Astrocyte of the spinal cord (primary cell): ENCODE measurements at regions not wholly inside any gene's neighbourhood (a gene's known extent, or its start where the extent isn't known, plus 50 kb on each side); places are given as distances from the start of the nearest gene placed in this dataset.
"Not testable (repeated sequence)": the region's sequence is repeated elsewhere in the genome, so short reads cannot be mapped to it uniquely, and the experiment has no call there.

Experiments used
- DNase-seq: peaks from one replicate; pipeline ENCODE4 v3.0.0; 2011; ENCODE audit warnings: low read depth, low spot score
- H3K4me3 ChIP-seq: 2 replicates; pipeline ENCODE4 v1.5.1; 2011; ENCODE audit warnings: low read depth, mild to moderate bottlenecking, low read length, moderate library complexity
- CTCF ChIP-seq: IDR thresholded peaks from 2 replicates; pipeline ENCODE4 v1.5.1; 2012; ENCODE audit warnings: low read depth, mild to moderate bottlenecking, low read length, inconsistent platforms
- in situ Hi-C: cut with HindIII; loops from 2 replicates; pipeline ENCODE4 v1.10.0; 2017; ENCODE audit warnings: low sequenced_read_pairs

DNA sequence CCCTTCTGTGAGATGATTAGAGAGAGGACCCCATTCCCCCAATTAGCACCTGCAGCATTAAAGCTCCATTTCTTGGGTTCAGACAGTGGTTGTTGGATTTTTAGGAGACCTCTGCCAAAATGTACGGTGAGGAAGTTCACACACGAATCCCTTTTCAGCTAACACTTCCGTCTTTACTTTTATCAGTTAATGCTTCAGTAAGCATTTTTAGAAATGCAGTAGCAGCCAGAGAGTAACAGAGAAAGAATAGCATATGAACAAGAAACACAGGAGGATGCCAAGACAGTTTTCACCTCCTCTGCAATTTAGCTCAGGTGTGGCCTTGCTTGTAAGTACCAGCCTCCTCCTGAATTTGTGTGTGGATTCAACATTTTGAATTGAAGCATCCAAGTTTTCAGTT lies 312.9 kb downstream of the ISL1 start:
- no peak for TF ChIP-seq CTCF
- no peak for DNase-seq
- H3K4me3 ChIP-seq = no peak overlapping the region
- in situ Hi-C loops = no loop called here

DNA sequence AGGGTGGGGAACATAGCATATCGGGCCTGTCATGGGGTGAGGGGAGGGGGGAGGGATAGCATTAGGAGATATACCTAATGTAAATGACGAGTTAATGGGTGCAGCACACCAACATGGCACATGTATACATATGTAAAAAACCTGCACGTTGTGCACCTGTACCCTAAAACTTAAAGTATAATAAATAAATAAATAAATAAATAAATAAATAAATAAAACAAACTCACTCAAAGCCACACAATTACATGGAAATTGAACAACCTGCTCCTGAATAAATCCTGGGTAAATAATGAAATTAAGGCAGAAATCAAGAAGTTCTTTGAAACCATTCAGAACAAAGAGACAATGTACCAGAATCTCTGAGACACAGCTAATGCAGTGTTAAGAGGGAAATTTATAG lies 318.8 kb downstream of the ISL1 start:
- H3K4me3 ChIP-seq, DNase-seq, in situ Hi-C loops: not testable (repeated sequence)

GRCh38 chr5:51712201-51712600 lies 329.0 kb downstream of the ISL1 start:
- H3K4me3 ChIP-seq = no peak overlapping the region
- in situ Hi-C loops = no loop called here
- DNase-seq = no peak
- no peak for TF ChIP-seq CTCF

DNA sequence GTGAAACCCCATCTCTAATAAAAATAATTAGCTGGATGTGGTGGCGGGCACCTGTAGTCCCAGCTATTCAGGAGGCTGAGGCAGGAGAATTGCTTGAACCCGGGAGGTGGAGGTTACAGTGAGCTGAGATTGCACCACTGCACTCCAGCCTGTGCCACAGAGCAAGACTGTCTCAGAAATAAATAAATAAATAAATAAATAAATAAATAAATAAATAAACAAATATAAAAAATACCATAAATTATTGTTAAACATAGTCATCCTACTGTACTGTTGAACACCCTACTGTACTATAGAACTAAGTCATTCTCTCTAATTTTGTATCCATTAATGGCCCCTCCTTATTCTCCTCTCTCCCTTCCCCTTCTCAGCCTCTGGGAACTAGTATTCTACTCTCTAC lies 332.2 kb downstream of the ISL1 start:
- in situ Hi-C loops = not testable (repeated sequence)

GRCh38 chr5:51731421-51732029 lies 348.3 kb downstream of the ISL1 start:
- no peak overlapping the region for H3K4me3 ChIP-seq
- TF ChIP-seq CTCF = no peak
- in situ Hi-C loops = no loop called here
- DNase-seq = no peak

More for the DNA sequence above, 332.2 kb downstream of the ISL1 start:
- DNase-seq, H3K4me3 ChIP-seq: not testable (repeated sequence)

DNA sequence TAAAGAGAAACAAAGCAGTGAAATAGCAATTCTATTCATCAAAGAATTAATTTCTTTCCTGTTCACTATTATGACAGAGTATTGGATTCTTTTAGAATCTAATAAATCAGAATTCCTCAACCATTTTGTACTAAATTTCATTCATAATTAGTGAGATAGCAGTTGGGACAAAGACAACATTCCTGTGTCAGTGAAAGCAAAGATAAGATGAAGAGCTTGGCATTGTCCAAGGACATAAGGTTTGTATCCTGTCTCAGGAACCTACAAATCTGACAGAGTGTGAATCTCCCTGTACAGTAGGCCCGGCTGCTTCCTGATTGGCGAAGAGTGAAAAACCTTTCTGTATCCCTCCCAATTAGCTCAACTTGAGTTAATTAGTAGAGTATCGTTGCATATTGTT lies 349.1 kb downstream of the ISL1 start:
- no peak for TF ChIP-seq CTCF
- DNase-seq = no peak
- in situ Hi-C loops = no loop called here
- H3K4me3 ChIP-seq = no peak overlapping the region

GRCh38 chr5:51734677-51735076 lies 351.4 kb downstream of the ISL1 start:
- no peak for TF ChIP-seq CTCF
- DNase-seq = no peak
- in situ Hi-C loops = no loop called here
- H3K4me3 ChIP-seq = no peak overlapping the region

DNA sequence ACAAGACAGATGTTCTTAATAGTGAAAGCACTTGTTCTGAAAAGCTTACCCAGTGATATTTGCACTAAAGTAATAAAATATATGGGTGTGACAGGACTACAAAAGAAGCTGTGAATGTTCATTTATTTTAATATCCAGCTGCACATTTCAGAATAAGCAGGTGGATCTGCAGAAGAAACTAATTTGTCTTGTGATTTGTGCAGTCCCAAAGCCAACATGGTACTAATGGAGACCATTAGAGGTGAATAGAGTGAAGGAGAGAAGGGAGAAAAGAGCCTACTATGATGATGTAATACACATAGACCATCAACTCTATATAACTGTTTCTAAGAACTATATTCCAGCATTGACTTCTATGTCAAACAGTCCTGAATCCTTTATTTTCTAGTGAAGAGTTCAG lies 362.8 kb downstream of the ISL1 start:
- no peak overlapping the region for H3K4me3 ChIP-seq
- in situ Hi-C loops = no loop called here
- TF ChIP-seq CTCF = no peak
- DNase-seq = no peak
